ENCODE measurements at regions not wholly inside any gene's neighbourhood (a gene's known extent, or its start where the extent isn't known, plus 50 kb on each side); places are given as distances from the start of the nearest gene placed in this dataset.
"Not testable (repeated sequence)": the region's sequence is repeated elsewhere in the genome, so short reads cannot be mapped to it uniquely, and the experiment has no call there.

DNA sequence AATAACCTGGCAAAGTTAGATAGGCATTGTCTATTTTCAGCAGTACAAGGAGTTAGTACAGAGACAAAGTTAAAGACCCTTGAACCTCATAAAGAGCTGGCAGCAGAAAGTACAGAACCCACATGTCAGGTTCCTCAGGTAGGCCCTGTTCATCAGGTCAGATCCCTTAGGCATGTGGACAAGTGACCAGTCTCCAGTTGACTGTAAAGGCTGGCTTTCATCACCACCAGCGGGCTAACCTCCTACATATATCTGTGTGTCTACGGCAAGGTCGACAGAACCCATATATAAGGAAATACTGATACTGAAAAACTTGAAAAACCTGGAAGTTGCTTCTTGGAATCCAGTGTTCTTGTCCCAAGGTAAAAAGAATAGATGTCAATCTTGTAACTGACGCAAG, 223.1 kb upstream of the SGK1 start:
- H3K23ac ChIP-seq (ENCODE audit: low read depth, low read length, poor library complexity) = no peak overlapping the region
- no CpG with 5 or more reads among the region's 4 CpGs for WGBS, 2 donors (ENCODE audit: extremely low coverage in 2 of 2, insufficient read length in 2 of 2, insufficient replicate concordance in 1 of 2)
- no peaks in the 10 kb centered on the region for H3K36me3 ChIP-seq (replicated peaks in 1 of 2; ENCODE audit: control insufficient read depth in 2 of 2, insufficient read depth in 2 of 2, low read length in 2 of 2)
- H3K27ac ChIP-seq (replicated peaks; ENCODE audit: low read length) = no peak overlapping the region
- no peaks in the 10 kb centered on the region for H3K27me3 ChIP-seq (ENCODE audit: control insufficient read depth in 3 of 3, insufficient read depth in 3 of 3, low read depth in 1 of 3, low read length in 3 of 3)
- H2AK5ac ChIP-seq (ENCODE audit: low read depth, low read length) = no peak overlapping the region
- H3K4me1 ChIP-seq (ENCODE audit: control insufficient read depth in 2 of 2, insufficient read depth in 1 of 2, low read depth in 1 of 2, low read length in 2 of 2) = peaks cover 0 to 4% of the 10 kb centered on the region in 2 donors
- H3K14ac ChIP-seq (ENCODE audit: low read length) = no peak overlapping the region
- no peaks in the 10 kb centered on the region for H3K9me3 ChIP-seq (replicated peaks in 1 of 2; ENCODE audit: control insufficient read depth in 2 of 2, insufficient read depth in 1 of 2, low read depth in 1 of 2, low read length in 2 of 2)
- H3K4ac ChIP-seq (ENCODE audit: low read length) = no peak overlapping the region
- H4K91ac ChIP-seq (ENCODE audit: low read depth, low read length, poor library complexity) = no peak overlapping the region
- no peak overlapping the region for H2BK120ac ChIP-seq (ENCODE audit: low read depth, low read length)
- H3K18ac ChIP-seq (ENCODE audit: low read length) = no peak overlapping the region
- H2BK12ac ChIP-seq (ENCODE audit: low read length) = no peak overlapping the region
- DNase-seq (ENCODE audit: low spot score) = no peak
- H3K79me1 ChIP-seq (ENCODE audit: low read depth, low read length) = no peaks in the 10 kb centered on the region
- H2BK5ac ChIP-seq (ENCODE audit: low read length) = no peak overlapping the region
- H2AFZ ChIP-seq (ENCODE audit: low read length) = no peak overlapping the region
- no peak overlapping the region for H3K9ac ChIP-seq (ENCODE audit: low read depth, low read length, poor library complexity)
- no peak overlapping the region for H4K8ac ChIP-seq (ENCODE audit: low read depth, low read length)
- H2BK15ac ChIP-seq (ENCODE audit: low read length) = no peak overlapping the region
- H3K4me3 ChIP-seq (ENCODE audit: low read length in 2 of 2) = no peak overlapping the region
- no peak overlapping the region for H3K4me2 ChIP-seq (ENCODE audit: insufficient read depth, low read length, poor library complexity, severe bottlenecking)

DNA sequence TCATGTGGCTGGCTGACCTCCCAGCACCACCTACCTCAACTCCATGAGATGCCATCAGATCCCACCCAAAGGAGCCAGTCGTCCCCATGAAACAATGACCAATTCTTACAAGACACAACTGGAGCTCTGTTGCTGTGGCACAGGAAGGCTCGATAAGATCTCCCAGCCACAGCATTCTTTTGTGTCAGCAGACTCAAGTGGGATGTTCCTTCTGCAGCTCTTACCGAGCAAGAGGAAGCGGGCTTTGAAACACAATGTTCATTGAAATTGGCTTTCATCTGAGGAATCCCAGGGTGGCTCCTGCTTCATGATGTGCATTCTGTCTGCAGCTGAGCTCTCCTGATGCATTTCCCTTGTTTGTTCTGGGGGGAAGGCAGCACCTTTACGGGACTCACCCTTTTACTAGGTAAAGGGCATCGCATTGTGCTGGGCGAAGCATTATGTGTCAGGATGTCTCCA, 222.0 kb upstream of the SGK1 start:
- Histone ChIP-seq H3K23ac (ENCODE audit: low read depth, low read length, poor library complexity) (peak overlapping the region; percentile 67), H3K27me3 (ENCODE audit: control insufficient read depth in 3 of 3, insufficient read depth in 3 of 3, low read depth in 1 of 3, low read length in 3 of 3) (no peaks in the 10 kb centered on the region), H2BK15ac (ENCODE audit: low read length) (no peak overlapping the region), H3K14ac (ENCODE audit: low read length) (no peak overlapping the region), H3K79me1 (ENCODE audit: low read depth, low read length) (no peaks in the 10 kb centered on the region), H2BK12ac (ENCODE audit: low read length) (no peak overlapping the region), H2BK5ac (ENCODE audit: low read length) (no peak overlapping the region), H3K4me2 (ENCODE audit: insufficient read depth, low read length, poor library complexity, severe bottlenecking) (no peak overlapping the region), H4K8ac (ENCODE audit: low read depth, low read length) (no peak overlapping the region), H3K9me3 (replicated peaks in 1 of 2; ENCODE audit: control insufficient read depth in 2 of 2, insufficient read depth in 1 of 2, low read depth in 1 of 2, low read length in 2 of 2) (no peaks in the 10 kb centered on the region), H3K4me3 (ENCODE audit: low read length in 2 of 2) (no peak overlapping the region), H4K91ac (ENCODE audit: low read depth, low read length, poor library complexity) (no peak overlapping the region), H3K4me1 (ENCODE audit: control insufficient read depth in 2 of 2, insufficient read depth in 1 of 2, low read depth in 1 of 2, low read length in 2 of 2) (peaks cover 0 to 4% of the 10 kb centered on the region in 2 donors), H3K27ac (replicated peaks; ENCODE audit: low read length) (no peak overlapping the region), H3K4ac (ENCODE audit: low read length) (no peak overlapping the region), H2AFZ (ENCODE audit: low read length) (no peak overlapping the region), H3K36me3 (replicated peaks in 1 of 2; ENCODE audit: control insufficient read depth in 2 of 2, insufficient read depth in 2 of 2, low read length in 2 of 2) (no peaks in the 10 kb centered on the region), H2AK5ac (ENCODE audit: low read depth, low read length) (no peak overlapping the region), H3K18ac (ENCODE audit: low read length) (peak overlapping the region; percentile 44), H2BK120ac (ENCODE audit: low read depth, low read length) (no peak overlapping the region), H3K9ac (ENCODE audit: low read depth, low read length, poor library complexity) (no peak overlapping the region)
- no CpG with 5 or more reads among the region's 7 CpGs for WGBS, 2 donors (ENCODE audit: extremely low coverage in 2 of 2, insufficient read length in 2 of 2, insufficient replicate concordance in 1 of 2)
- DNase-seq (ENCODE audit: low spot score) = no peak

DNA sequence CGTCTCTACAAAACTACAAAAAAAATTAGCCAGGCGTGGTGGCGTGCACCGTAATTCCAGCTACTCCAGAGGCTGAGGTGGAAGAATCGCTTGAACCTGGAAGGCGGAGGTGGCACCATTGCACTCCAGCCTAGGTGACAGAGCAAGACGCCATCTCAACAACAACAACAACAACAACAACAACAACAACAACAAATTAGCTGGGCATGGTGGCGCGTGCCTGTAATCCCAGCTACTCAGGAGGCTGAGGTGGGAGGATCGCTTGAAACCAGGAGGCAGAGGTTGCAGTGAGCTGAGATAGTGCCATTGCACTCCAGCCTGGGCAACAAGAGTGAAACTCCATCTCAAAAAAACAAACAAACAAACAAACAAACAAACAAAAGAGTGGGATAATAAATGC, 219.9 kb upstream of the SGK1 start:
- DNase-seq (ENCODE audit: low spot score); H3K4me3 ChIP-seq (ENCODE audit: low read length in 2 of 2); H4K91ac ChIP-seq (ENCODE audit: low read depth, low read length, poor library complexity); H2BK15ac ChIP-seq (ENCODE audit: low read length); H3K27ac ChIP-seq (replicated peaks; ENCODE audit: low read length); H3K36me3 ChIP-seq (replicated peaks in 1 of 2; ENCODE audit: control insufficient read depth in 2 of 2, insufficient read depth in 2 of 2, low read length in 2 of 2); H3K9ac ChIP-seq (ENCODE audit: low read depth, low read length, poor library complexity); H2BK12ac ChIP-seq (ENCODE audit: low read length); H3K9me3 ChIP-seq (replicated peaks in 1 of 2; ENCODE audit: control insufficient read depth in 2 of 2, insufficient read depth in 1 of 2, low read depth in 1 of 2, low read length in 2 of 2); H3K79me1 ChIP-seq (ENCODE audit: low read depth, low read length); H4K8ac ChIP-seq (ENCODE audit: low read depth, low read length); H2AK5ac ChIP-seq (ENCODE audit: low read depth, low read length); H3K4me2 ChIP-seq (ENCODE audit: insufficient read depth, low read length, poor library complexity, severe bottlenecking); H2BK120ac ChIP-seq (ENCODE audit: low read depth, low read length); H3K4ac ChIP-seq (ENCODE audit: low read length); H3K14ac ChIP-seq (ENCODE audit: low read length); H2BK5ac ChIP-seq (ENCODE audit: low read length); H2AFZ ChIP-seq (ENCODE audit: low read length); H3K4me1 ChIP-seq (ENCODE audit: control insufficient read depth in 2 of 2, insufficient read depth in 1 of 2, low read depth in 1 of 2, low read length in 2 of 2); H3K18ac ChIP-seq (ENCODE audit: low read length); H3K23ac ChIP-seq (ENCODE audit: low read depth, low read length, poor library complexity); H3K27me3 ChIP-seq (ENCODE audit: control insufficient read depth in 3 of 3, insufficient read depth in 3 of 3, low read depth in 1 of 3, low read length in 3 of 3): not testable (repeated sequence)
- WGBS, 2 donors (ENCODE audit: extremely low coverage in 2 of 2, insufficient read length in 2 of 2, insufficient replicate concordance in 1 of 2) = no CpG with 5 or more reads among the region's 10 CpGs

DNA sequence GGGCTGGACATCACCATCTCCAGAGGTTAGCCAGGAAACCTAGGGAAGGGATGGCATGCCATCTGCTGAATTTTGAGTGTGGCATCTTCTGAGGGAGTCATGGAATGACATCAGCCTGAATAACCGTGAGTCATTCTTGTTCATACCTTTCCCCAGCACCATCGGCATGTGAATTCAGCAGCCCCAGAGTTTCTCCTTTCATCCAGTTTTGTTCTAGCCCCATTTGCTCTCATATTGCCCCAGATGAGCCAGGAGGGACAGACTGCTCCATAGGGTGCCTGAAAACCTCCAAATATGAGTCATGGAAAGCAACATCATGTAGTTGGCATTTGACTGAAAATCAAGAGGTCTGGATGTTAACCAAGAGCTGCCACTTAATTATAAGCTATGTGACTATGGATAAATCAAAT, 219.2 kb upstream of the SGK1 start:
- no peak overlapping the region for H3K18ac ChIP-seq (ENCODE audit: low read length)
- H3K27ac ChIP-seq (replicated peaks; ENCODE audit: low read length) = no peak overlapping the region
- no peak overlapping the region for H2AK5ac ChIP-seq (ENCODE audit: low read depth, low read length)
- no CpG with 5 or more reads among the region's 2 CpGs for WGBS, 2 donors (ENCODE audit: extremely low coverage in 2 of 2, insufficient read length in 2 of 2, insufficient replicate concordance in 1 of 2)
- H3K27me3 ChIP-seq (ENCODE audit: control insufficient read depth in 3 of 3, insufficient read depth in 3 of 3, low read depth in 1 of 3, low read length in 3 of 3) = no peaks in the 10 kb centered on the region
- no peak overlapping the region for H2BK5ac ChIP-seq (ENCODE audit: low read length)
- no peak overlapping the region for H3K14ac ChIP-seq (ENCODE audit: low read length)
- no peak overlapping the region for H2BK12ac ChIP-seq (ENCODE audit: low read length)
- H2BK120ac ChIP-seq (ENCODE audit: low read depth, low read length) = no peak overlapping the region
- no peak overlapping the region for H3K23ac ChIP-seq (ENCODE audit: low read depth, low read length, poor library complexity)
- H3K4ac ChIP-seq (ENCODE audit: low read length) = no peak overlapping the region
- no peak overlapping the region for H2BK15ac ChIP-seq (ENCODE audit: low read length)
- no peaks in the 10 kb centered on the region for H3K79me1 ChIP-seq (ENCODE audit: low read depth, low read length)
- no peak overlapping the region for H2AFZ ChIP-seq (ENCODE audit: low read length)
- H3K9me3 ChIP-seq (replicated peaks in 1 of 2; ENCODE audit: control insufficient read depth in 2 of 2, insufficient read depth in 1 of 2, low read depth in 1 of 2, low read length in 2 of 2) = no peaks in the 10 kb centered on the region
- no peak overlapping the region for H4K8ac ChIP-seq (ENCODE audit: low read depth, low read length)
- no peak overlapping the region for H3K9ac ChIP-seq (ENCODE audit: low read depth, low read length, poor library complexity)
- DNase-seq (ENCODE audit: low spot score) = no peak
- peaks cover 0 to 4% of the 10 kb centered on the region in 2 donors for H3K4me1 ChIP-seq (ENCODE audit: control insufficient read depth in 2 of 2, insufficient read depth in 1 of 2, low read depth in 1 of 2, low read length in 2 of 2)
- H3K4me2 ChIP-seq (ENCODE audit: insufficient read depth, low read length, poor library complexity, severe bottlenecking) = no peak overlapping the region
- H3K4me3 ChIP-seq (ENCODE audit: low read length in 2 of 2) = no peak overlapping the region
- H4K91ac ChIP-seq (ENCODE audit: low read depth, low read length, poor library complexity) = no peak overlapping the region
- H3K36me3 ChIP-seq (replicated peaks in 1 of 2; ENCODE audit: control insufficient read depth in 2 of 2, insufficient read depth in 2 of 2, low read length in 2 of 2) = no peaks in the 10 kb centered on the region

Measured in neuronal stem cell (in vitro differentiated cells).